OCI-LY1 (cell line): ENCODE measurements at regions not wholly inside any gene's neighbourhood (a gene's known extent, or its start where the extent isn't known, plus 50 kb on each side); places are given as distances from the start of the nearest gene placed in this dataset.

Experiments
- H2AFZ ChIP-seq: fragments of 200-600 bp; sonication (generic), shearing (Covaris generic); 2 replicates; pipeline ENCODE4 v1.6.0; 2014; ENCODE audit warnings: antibody characterized with exemption, mild to moderate bottlenecking, low read length
- H3F3A ChIP-seq: fragments of 200-600 bp; sonication (generic), shearing (Covaris generic); 2 replicates; pipeline ENCODE4 v1.6.0; 2014; ENCODE audit warnings: mild to moderate bottlenecking, antibody characterized with exemption, low read length, moderate library complexity; ENCODE audit not compliant: insufficient read depth
- H3K27ac ChIP-seq: fragments of 200-600 bp; sonication (generic); 2 replicates; pipeline ENCODE4 v1.5.1; 2014; ENCODE audit warnings: low read length, mixed run types, mild to moderate bottlenecking, low read depth; ENCODE audit not compliant: poor library complexity, severe bottlenecking
- H3K27me3 ChIP-seq: fragments of 200-600 bp; sonication (generic); 2 replicates; pipeline ENCODE4 v1.6.0; 2014; ENCODE audit warnings: antibody characterized with exemption, mild to moderate bottlenecking, low read length, moderate library complexity; ENCODE audit not compliant: insufficient read depth
- H3K36me3 ChIP-seq: fragments of 200-600 bp; sonication (generic); 2 replicates; pipeline ENCODE4 v1.6.1; 2014; ENCODE audit warnings: mild to moderate bottlenecking, antibody characterized with exemption, low read length, moderate library complexity, mixed read lengths; ENCODE audit not compliant: insufficient read depth
- H3K4me1 ChIP-seq: fragments of 200-600 bp; sonication (generic); 2 replicates; pipeline ENCODE4 v1.5.1; 2014; ENCODE audit warnings: mild to moderate bottlenecking, low read length, moderate library complexity; ENCODE audit not compliant: insufficient read depth, severe bottlenecking
- H3K4me2 ChIP-seq: fragments of 200-600 bp; sonication (generic), shearing (Covaris generic); 2 replicates; pipeline ENCODE4 v1.6.1; 2014; ENCODE audit warnings: low read length
- H3K4me3 ChIP-seq: fragments of 200-600 bp; sonication (generic); 2 replicates; pipeline ENCODE4 v1.5.1; 2014; ENCODE audit warnings: low read length, low read depth, mild to moderate bottlenecking, mixed read lengths; ENCODE audit not compliant: poor library complexity, severe bottlenecking
- H3K79me2 ChIP-seq: fragments of 200-600 bp; shearing (Covaris generic); 2 replicates; pipeline ENCODE4 v1.6.1; 2016; ENCODE audit warnings: mixed run types, low read length, mixed read lengths; ENCODE audit not compliant: insufficient read depth
- H3K9ac ChIP-seq: fragments of 200-600 bp; sonication (generic), shearing (Covaris generic); 2 replicates; pipeline ENCODE4 v1.6.1; 2014; ENCODE audit warnings: mild to moderate bottlenecking, low read length, mixed read lengths
- H3K9me2 ChIP-seq: fragments of 200-600 bp; sonication (generic), shearing (Covaris generic); 2 replicates; pipeline ENCODE4 v1.6.1; 2014; ENCODE audit warnings: low read depth, mild to moderate bottlenecking, low read length, mixed read lengths
- H3K9me3 ChIP-seq: fragments of 200-600 bp; shearing (Covaris generic); 2 replicates; pipeline ENCODE4 v1.6.1; 2014; ENCODE audit warnings: low read length, mixed read lengths
- H4K20me1 ChIP-seq: fragments of 200-600 bp; sonication (generic), shearing (Covaris generic); 2 replicates; pipeline ENCODE4 v1.6.0; 2016; ENCODE audit warnings: mild to moderate bottlenecking, low read length; ENCODE audit not compliant: insufficient read depth
- EZH2 ChIP-seq: fragments of 200-600 bp; sonication (generic), shearing (Covaris generic); IDR thresholded peaks from 2 replicates; pipeline ENCODE4 v1.8.0; 2017; ENCODE audit warnings: borderline replicate concordance, mixed run types, mild to moderate bottlenecking, antibody characterized with exemption, low read length, moderate library complexity, mixed read lengths
- TF ChIP-seq, protein P1 (sequence below): fragments of 200-600 bp; sonication (generic), shearing (Covaris generic); IDR thresholded peaks from 2 replicates; pipeline ENCODE4 v1.5.1; 2017; ENCODE audit warnings: mild to moderate bottlenecking, antibody characterized with exemption, low read length, moderate library complexity, mixed read lengths

DNA sequence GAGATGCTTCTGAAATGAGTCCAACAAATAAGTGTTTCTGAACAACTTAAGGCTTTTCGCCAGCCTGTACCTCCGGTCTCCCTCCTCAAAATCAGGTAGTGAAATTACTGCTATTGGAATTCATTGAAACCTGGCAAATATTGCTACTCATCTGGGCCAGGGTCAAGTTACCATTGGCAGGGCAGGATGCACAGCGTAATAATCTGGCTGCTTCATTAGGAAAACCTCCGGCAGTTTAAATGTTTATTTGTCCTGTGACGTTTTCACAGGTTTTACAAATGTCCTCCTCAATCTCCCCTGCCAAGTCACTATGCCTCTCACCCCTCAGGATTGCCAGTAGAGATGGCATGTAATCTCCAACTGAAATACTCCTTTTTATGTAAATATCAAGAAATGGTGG lies 92.6 kb upstream of the KDR start:
- H3F3A ChIP-seq, result no peaks in the 10 kb centered on the region
- no peak overlapping the region for H3K9ac ChIP-seq
- no peak for TF ChIP-seq EZH2
- TF ChIP-seq, protein P1, sequence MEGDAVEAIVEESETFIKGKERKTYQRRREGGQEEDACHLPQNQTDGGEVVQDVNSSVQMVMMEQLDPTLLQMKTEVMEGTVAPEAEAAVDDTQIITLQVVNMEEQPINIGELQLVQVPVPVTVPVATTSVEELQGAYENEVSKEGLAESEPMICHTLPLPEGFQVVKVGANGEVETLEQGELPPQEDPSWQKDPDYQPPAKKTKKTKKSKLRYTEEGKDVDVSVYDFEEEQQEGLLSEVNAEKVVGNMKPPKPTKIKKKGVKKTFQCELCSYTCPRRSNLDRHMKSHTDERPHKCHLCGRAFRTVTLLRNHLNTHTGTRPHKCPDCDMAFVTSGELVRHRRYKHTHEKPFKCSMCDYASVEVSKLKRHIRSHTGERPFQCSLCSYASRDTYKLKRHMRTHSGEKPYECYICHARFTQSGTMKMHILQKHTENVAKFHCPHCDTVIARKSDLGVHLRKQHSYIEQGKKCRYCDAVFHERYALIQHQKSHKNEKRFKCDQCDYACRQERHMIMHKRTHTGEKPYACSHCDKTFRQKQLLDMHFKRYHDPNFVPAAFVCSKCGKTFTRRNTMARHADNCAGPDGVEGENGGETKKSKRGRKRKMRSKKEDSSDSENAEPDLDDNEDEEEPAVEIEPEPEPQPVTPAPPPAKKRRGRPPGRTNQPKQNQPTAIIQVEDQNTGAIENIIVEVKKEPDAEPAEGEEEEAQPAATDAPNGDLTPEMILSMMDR, result no peak

DNA sequence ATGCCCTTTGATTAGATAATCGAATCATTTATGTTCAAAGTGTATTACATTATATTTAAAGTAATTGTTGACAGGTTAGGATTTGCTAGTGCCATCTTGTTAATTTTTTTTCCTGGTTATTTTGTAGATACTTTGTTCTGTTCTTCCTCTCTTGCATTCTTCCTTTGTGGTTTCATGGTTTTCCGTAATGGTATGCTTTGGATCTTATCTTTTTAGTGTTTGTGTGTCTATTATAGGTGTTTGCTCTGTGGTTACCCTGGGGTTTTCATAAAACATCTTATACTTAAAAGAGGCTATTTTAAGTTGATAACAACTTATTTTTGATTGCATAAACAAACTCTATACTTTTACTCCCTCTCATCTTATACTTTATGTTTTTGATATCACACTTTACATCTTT lies 108.2 kb upstream of the SRD5A3 start:
- Histone ChIP-seq H3K9me3 (no peaks in the 10 kb centered on the region), H3K27me3 (no peaks in the 10 kb centered on the region), H3K4me1 (no peaks in the 10 kb centered on the region), H3K9ac (no peak overlapping the region), H3K36me3 (no peaks in the 10 kb centered on the region), H3K4me2 (no peak overlapping the region), H3F3A (no peaks in the 10 kb centered on the region), H2AFZ (no peak overlapping the region), H3K4me3 (no peak overlapping the region), H3K27ac (no peak overlapping the region), H3K9me2 (no peaks in the 10 kb centered on the region), H3K79me2 (no peaks in the 10 kb centered on the region), H4K20me1 (no peaks in the 10 kb centered on the region)
- TF ChIP-seq, protein P1, result no peak
- no peak for TF ChIP-seq EZH2

More for the DNA sequence above, 92.6 kb upstream of the KDR start:
- Histone ChIP-seq H3K9me3 (no peaks in the 10 kb centered on the region), H3K27ac (no peak overlapping the region), H3K4me3 (no peak overlapping the region), H3K79me2 (no peaks in the 10 kb centered on the region), H4K20me1 (no peaks in the 10 kb centered on the region), H3K27me3 (no peaks in the 10 kb centered on the region), H3K9me2 (no peaks in the 10 kb centered on the region), H3K4me2 (no peak overlapping the region), H3K36me3 (no peaks in the 10 kb centered on the region), H2AFZ (no peak overlapping the region), H3K4me1 (no peaks in the 10 kb centered on the region)

DNA sequence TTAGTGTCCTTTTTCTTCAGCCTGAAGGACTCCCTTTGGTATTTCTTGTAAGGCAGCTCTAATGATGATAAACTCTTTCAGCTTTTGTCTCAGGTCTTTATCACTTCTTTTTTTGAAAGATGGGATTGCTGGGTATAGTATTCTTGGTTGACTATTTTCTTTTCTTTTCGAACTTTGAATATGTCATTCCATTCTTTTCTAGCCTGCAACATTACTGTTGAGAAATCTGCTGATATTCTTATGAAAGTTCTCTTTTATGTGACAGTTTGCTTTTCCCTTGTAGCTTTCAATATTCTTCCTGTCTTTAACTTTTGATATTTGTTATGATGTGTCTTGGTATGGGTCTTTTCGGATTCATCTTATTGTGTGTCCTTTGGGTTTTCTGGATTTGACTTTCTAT lies 107.6 kb upstream of the SRD5A3 start:
- H3K9me3 ChIP-seq, result no peaks in the 10 kb centered on the region
- H3K4me2 ChIP-seq, result no peak overlapping the region
- H4K20me1 ChIP-seq, result no peaks in the 10 kb centered on the region
- no peaks in the 10 kb centered on the region for H3F3A ChIP-seq
- no peak overlapping the region for H2AFZ ChIP-seq
- H3K4me1 ChIP-seq, result no peaks in the 10 kb centered on the region
- H3K9ac ChIP-seq, result no peak overlapping the region
- no peak overlapping the region for H3K4me3 ChIP-seq
- TF ChIP-seq, protein P1, result no peak
- TF ChIP-seq EZH2, result no peak
- no peaks in the 10 kb centered on the region for H3K27me3 ChIP-seq
- H3K79me2 ChIP-seq, result no peaks in the 10 kb centered on the region
- no peaks in the 10 kb centered on the region for H3K9me2 ChIP-seq
- H3K36me3 ChIP-seq, result no peaks in the 10 kb centered on the region
- H3K27ac ChIP-seq, result no peak overlapping the region
